GM21526 (cell line): ENCODE measurements at regions not wholly inside any gene's neighbourhood (a gene's known extent, or its start where the extent isn't known, plus 50 kb on each side); places are given as distances from the start of the nearest gene placed in this dataset.
A peak's percentile ranks its signal among the peaks of the same experiment; 100 is the strongest.

Experiments
- ATAC-seq: cut with Tn5 transposase; IDR thresholded peaks from one replicate; pipeline ENCODE4 v1.9.1; 2021; ENCODE audit warnings: moderate library complexity; ENCODE audit not compliant: unreplicated experiment, low FRiP score

- ATAC-seq: no peak
Measured at GRCh38 chr4:80145739-80146138, 51.6 kb upstream of the PRDM8 start.

- ATAC-seq: no peak
Measured at GRCh38 chr4:80144676-80145470, 52.4 kb upstream of the PRDM8 start.

DNA sequence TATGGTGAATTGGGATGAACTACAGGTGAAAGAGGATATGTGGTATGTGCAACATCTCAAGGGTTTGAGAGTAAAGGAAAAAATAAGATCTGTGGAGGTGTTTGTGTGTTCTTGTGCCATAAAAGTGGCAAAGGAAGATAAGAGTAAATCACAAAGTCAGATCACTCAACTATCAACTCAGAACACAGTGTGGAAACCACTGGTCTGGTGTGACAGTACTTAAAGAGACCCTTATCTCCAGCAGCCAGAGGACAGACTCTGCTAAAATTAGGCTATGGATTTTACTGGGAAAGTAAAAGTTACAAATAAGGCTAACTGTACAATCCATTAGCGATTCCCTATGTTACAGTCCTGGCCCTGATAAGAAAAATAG lies 54.0 kb upstream of the PRDM8 start:
- no peak for ATAC-seq

DNA sequence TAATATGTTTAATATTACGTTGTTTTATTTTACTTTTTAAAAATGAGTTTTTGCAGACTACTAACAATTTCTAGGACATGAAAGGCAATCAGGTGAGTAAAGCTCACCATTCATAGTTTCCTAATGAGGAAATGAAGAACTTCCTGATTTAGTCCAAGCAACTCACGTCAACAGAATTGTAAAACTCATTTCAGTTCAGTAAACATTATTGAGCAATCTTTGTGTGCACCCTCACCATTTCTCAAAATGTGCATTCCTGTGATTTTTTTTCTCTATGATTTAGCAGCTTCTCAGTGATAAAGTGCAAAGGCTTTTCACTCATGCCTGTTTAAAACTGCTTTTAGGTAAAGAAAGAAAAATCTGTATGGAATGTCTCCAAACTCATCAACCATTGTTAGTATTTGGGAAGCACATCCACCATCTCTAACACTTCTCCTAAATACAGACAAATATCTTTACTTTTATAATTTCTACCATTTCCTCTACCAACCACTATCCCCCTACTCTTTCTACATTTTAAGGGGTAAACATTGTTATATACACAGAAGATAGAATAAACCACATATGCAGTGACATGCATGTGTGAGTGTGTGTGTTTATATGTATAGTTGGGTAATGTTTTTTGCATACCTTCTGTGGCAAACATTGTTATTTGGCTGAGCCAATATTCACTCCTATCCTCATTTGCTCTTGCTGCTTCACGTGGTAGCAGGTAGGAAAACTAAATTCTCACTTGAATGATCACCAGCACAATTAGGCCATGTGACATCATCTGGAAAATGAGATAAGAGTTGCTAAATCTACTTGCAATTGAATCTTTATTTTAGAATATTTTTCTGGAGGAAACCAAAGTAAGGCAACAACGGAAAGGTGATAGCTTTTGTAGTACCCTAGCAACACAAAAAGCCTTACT lies 54.7 kb upstream of the PRDM8 start:
- ATAC-seq: no peak

- ATAC-seq: no peak
Measured at GRCh38 chr4:80141543-80141942, 55.8 kb upstream of the PRDM8 start.

- ATAC-seq: no peak
Measured at GRCh38 chr4:80140194-80140593, 57.1 kb upstream of the PRDM8 start.

GRCh38 chr4:80139671-80140070 lies 57.6 kb upstream of the PRDM8 start:
- ATAC-seq: no peak

DNA sequence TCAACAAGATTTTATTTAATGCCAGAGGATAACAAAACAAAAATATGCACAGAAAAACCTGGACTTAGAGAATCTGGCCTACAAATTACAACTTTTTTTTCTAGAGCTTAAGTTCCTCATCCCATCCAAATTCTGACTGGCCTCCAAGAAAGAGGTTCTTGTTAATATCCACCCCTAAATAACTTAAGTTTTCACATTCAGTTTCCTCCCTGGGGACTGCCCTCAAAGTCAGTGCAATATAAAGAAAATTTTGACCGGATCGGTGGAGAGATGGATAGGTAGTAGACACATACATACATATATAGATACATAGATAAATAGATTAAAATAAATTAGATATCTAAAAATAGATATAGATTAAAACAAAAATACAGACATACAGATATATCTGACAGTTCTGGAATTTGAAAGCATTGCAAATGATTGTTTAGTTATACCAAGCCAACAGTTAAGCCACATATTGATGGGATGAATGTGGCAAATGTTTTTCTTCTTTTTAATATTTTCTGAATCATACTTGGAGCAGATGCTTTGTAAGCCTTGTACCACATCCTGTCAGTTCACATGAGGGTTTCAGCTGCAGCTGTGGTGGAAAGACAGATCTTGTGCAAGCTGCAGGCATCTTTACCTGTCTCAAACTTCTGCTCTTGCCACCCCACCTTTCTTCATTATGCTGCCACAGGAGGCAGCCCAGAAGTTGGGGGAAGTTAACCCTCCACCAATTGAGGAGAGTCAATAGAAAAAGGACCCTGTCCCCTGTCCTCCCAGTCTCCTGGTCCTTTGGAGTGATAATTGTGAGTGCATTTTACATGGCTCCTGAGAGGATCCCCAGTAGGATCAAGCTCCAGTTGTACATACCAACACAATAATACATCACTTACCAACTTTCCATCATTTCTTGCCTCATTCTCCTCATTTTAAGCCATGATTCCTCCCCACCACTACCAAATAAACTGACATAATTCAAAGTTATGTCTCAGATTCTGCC lies 58.5 kb upstream of the PRDM8 start:
- ATAC-seq: peak; percentile 77

GRCh38 chr4:80137631-80138030 lies 59.7 kb upstream of the PRDM8 start:
- ATAC-seq: no peak

DNA sequence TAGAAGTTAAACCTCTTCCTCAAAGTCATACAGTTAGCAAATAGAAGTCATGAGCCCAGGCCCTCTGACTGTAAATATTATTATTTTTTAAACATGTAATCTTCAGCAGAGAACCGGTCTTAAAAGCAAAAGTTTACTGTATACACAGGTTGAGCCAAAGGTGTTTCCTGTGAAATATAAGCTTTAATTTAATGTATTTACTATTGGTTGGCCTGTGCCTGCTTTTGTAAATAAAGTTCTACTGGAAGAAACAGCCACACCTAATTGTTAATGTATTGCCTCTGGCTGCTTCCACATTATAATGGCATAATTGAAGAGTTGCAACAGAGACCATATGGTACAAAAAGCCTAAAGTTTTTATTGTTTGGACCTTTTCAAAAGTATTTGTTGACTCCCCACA lies 61.0 kb upstream of the PRDM8 start:
- ATAC-seq: no peak

DNA sequence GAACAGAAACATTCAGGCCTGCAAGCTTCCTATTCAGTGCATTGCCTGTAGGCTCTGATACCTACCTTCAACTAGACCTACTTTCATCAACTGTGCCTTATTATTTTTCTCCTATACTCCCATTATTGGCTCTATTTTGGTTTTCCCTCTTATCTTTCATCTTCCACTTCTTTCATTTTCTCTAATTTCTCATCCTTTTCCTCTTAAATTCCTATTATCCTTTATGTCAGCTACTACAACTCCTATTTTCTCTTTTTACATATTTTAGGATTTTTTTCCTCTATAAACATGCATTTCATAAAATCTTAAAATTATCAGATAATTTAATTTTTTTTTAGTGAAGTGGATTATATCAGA lies 61.6 kb upstream of the PRDM8 start:
- ATAC-seq: no peak

DNA sequence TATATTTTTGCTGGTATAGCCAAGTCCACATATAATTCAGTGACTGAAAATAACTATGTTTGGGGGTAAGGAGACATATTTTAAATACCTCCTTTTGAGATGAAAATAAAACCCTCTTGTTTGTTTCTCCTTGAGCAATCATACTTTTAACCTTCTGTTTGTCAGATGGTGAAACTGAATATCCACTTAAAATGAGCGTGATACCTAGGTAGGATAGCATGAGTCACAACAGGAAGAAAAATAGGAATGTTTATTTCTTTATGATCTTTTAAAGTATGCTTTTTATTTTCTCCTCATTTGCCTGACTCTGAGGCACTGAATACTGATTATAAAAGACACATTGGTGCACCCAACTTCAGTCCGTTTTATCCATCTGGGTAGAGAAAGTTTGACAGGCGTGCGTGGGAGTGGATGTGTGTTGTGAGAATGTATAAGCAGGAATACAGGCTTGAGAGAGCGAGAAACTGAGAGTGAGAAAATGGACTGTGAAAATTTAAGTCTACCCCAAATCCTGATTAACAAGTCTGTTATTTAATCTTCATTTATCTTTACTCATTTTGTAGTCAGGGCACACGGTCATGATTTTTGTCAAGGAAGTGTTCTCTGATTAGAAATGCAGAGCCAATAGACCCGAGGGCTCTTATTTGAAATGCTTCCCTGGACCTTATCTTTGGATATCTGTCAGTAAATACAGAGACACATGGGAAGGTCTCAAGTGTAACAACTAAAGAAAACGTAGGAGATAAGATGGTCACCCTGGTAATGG lies 62.1 kb upstream of the ANTXR2 start:
- no peak for ATAC-seq

DNA sequence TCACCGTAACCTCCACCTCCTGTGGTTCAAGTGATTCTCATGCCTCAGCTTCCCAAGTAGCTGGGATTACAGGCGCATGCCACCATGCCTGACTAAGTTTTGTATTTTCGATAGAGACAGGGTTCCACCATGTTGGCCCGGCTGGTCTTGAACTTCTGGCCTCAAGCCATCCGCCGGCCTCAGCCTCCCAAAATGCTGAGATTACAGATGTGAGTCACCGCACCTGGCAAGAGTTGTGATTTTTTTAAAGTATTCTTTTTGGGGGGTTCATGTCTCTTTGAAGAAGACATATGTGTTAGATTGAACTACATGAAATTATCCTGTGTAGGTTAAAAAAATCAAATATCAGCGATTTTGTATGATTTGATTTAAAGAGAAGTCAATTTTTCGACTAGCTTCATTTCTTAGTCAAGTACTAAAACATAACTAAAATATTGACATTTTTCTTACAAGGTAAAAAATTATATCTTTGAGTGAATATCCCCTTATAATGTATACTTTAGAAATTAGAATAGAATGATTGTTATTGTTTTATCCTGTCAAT lies 60.3 kb upstream of the ANTXR2 start:
- no peak for ATAC-seq

GRCh38 chr4:80129785-80130184 lies 56.8 kb upstream of the ANTXR2 start:
- no peak for ATAC-seq

DNA sequence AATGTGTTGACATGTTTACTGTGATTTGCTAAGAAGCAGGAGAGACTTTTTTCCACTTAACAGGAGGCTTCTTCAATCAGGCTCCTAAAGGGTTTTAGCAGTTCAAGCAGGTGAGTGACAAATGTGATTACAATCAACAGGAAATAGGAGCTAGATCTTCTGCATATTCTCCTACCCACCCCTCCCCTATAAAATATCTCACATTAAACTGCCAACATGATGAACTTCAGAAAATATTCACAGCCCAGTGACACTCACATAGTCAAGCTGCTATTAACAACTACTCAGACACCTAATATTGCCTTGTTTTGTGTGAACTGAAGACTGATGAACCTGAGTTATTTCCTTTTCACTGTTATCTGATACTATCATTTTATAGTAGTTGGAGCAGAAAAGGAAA lies 55.9 kb upstream of the ANTXR2 start:
- no peak for ATAC-seq

GRCh38 chr4:80127870-80128419 lies 54.9 kb upstream of the ANTXR2 start:
- no peak for ATAC-seq

GRCh38 chr4:80126435-80126834 lies 53.4 kb upstream of the ANTXR2 start:
- ATAC-seq: no peak

DNA sequence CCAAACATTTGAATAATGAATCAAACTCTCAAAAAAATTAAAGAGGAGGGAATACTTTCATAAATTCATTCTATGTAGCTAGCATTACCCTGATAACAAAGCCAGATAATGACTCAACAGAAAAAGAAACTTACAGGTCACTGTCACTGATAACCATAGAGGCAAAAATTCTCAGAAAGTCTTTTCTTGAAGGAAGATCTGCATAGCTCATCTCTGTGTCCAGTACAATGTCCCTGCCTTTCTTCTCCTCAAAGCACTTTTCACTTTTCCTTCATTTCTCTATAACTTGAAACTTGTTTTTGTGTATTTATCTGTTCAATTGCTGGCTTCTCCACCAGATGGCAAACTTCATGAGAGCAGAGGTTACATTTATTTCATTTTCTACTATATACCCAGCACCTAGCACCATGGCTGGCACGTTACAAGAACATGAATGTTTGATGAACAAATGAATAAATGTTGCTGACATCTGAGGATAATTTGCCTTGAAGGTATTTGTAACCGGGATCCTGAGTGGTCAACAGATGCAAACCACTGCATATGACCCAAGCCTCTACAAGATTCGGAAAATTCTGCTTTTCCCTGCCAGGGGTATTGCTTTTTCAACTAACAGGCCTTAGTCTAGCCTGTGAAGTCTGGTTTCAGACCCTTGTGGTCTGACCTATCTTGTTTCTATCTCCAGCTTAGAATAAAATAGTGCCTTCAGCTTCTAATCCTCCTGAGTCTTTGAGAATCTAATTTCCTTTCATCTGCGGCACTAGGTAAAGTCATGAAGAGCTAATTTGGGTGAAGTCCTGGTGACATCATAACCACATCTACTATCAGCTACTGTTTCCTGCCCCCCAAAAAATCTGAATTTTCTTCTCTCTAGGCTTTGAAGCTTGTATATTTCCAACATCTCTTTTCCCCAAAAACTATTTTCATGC lies 52.5 kb upstream of the ANTXR2 start:
- peak; percentile 71 for ATAC-seq
